ENCODE measurements at regions not wholly inside any gene's neighbourhood (a gene's known extent, or its start where the extent isn't known, plus 50 kb on each side); places are given as distances from the start of the nearest gene placed in this dataset.

GRCh38 chr4:79014230-79014629, 75.0 kb upstream of the PAQR3 start:
- TF ChIP-seq E2F4 (CRISPR knock-in tag; IDR thresholded peaks at IDR 0.05; ENCODE audit: low read depth), result no peak
- no peak for TF ChIP-seq SMARCE1 (IDR thresholded peaks at IDR 0.05)
- no peak for TF ChIP-seq JUND (IDR thresholded peaks at IDR 0.05; ENCODE audit: borderline replicate concordance, low read depth, low read length)
- TF ChIP-seq JUND (tag; IDR thresholded peaks at IDR 0.05; ENCODE audit: borderline replicate concordance, low read depth, low read length), result no peak
- no peak for TF ChIP-seq ZNF311 (CRISPR knock-in tag; IDR thresholded peaks at IDR 0.05)
- TF ChIP-seq VEZF1 (CRISPR knock-in tag; IDR thresholded peaks at IDR 0.05), result no peak
- TF ChIP-seq MAX (CRISPR knock-in tag; IDR thresholded peaks at IDR 0.05), result no peak
- TF ChIP-seq SMAD2 (IDR thresholded peaks at IDR 0.05; ENCODE audit: low read depth, low read length), result no peak
- TF ChIP-seq CTCF (IDR thresholded peaks at IDR 0.05 in 2 of 3, conservative IDR thresholded peaks at IDR 0.05 in 1 of 3; ENCODE audit: insufficient read depth in 2 of 3, low read depth in 1 of 3, low read length in 3 of 3), result no peak
- no peak for TF ChIP-seq CGGBP1 (CRISPR knock-in tag; IDR thresholded peaks at IDR 0.05)
- TF ChIP-seq FOSL1 (tag; conservative IDR thresholded peaks at IDR 0.05), result no peak

Data from K562 (cell line).